ENCODE measurements at regions not wholly inside any gene's neighbourhood (a gene's known extent, or its start where the extent isn't known, plus 50 kb on each side); places are given as distances from the start of the nearest gene placed in this dataset.

- 29% methylated on average over 3 of the region's 4 CpGs for WGBS
- Histone ChIP-seq H3K4me1 (ENCODE audit: insufficient read depth, low read length) (peaks cover 4% of the 10 kb centered on the region; the same call in 1 of the 2 replicates), H3K4me3 (ENCODE audit: low read length) (no peak overlapping the region), H3K36me3 (ENCODE audit: insufficient read depth, low read length) (no peaks in the 10 kb centered on the region), H3K9ac (ENCODE audit: low read depth, low read length) (no peak overlapping the region), H3K9me3 (ENCODE audit: insufficient read depth, low read depth, low read length) (no peaks in the 10 kb centered on the region), H3K27me3 (ENCODE audit: insufficient read depth, low read length) (no peaks in the 10 kb centered on the region), H3K27ac (ENCODE audit: low read depth, low read length) (no peak overlapping the region)
Observed at GRCh38 chr18:45384137-45384961, 230.9 kb upstream of the SLC14A2 start.

- Histone ChIP-seq H3K36me3 (ENCODE audit: insufficient read depth, low read length) (no peaks in the 10 kb centered on the region), H3K9ac (ENCODE audit: low read depth, low read length) (no peak overlapping the region), H3K4me3 (ENCODE audit: low read length) (no peak overlapping the region), H3K27me3 (ENCODE audit: insufficient read depth, low read length) (no peaks in the 10 kb centered on the region), H3K9me3 (ENCODE audit: insufficient read depth, low read depth, low read length) (no peaks in the 10 kb centered on the region), H3K4me1 (ENCODE audit: insufficient read depth, low read length) (peaks cover 4% of the 10 kb centered on the region; the same call in 1 of the 2 replicates), H3K27ac (ENCODE audit: low read depth, low read length) (no peak overlapping the region)
- 92% methylated on average over 9 of the region's 9 CpGs for WGBS
Observed at GRCh38 chr18:45384962-45385315, 230.3 kb upstream of the SLC14A2 start.

GRCh38 chr18:45386041-45386655, 229.1 kb upstream of the SLC14A2 start:
- peaks cover 4% of the 10 kb centered on the region; the same call in 1 of the 2 replicates for H3K4me1 ChIP-seq (ENCODE audit: insufficient read depth, low read length)
- H3K27ac ChIP-seq (ENCODE audit: low read depth, low read length): no peak overlapping the region
- H3K9ac ChIP-seq (ENCODE audit: low read depth, low read length): no peak overlapping the region
- 58% methylated on average over 7 of the region's 7 CpGs for WGBS
- H3K27me3 ChIP-seq (ENCODE audit: insufficient read depth, low read length): no peaks in the 10 kb centered on the region
- no peaks in the 10 kb centered on the region for H3K36me3 ChIP-seq (ENCODE audit: insufficient read depth, low read length)
- no peaks in the 10 kb centered on the region for H3K9me3 ChIP-seq (ENCODE audit: insufficient read depth, low read depth, low read length)
- H3K4me3 ChIP-seq (ENCODE audit: low read length): no peak overlapping the region

- 68% methylated on average over 2 of the region's 2 CpGs for WGBS
Observed at GRCh38 chr18:45387229-45387628, 228.0 kb upstream of the SLC14A2 start.

GRCh38 chr18:45398448-45398847, 216.8 kb upstream of the SLC14A2 start:
- Histone ChIP-seq H3K9ac (ENCODE audit: low read depth, low read length) (no peak overlapping the region), H3K4me1 (ENCODE audit: insufficient read depth, low read length) (no peaks in the 10 kb centered on the region), H3K27me3 (ENCODE audit: insufficient read depth, low read length) (no peaks in the 10 kb centered on the region), H3K4me3 (ENCODE audit: low read length) (no peak overlapping the region), H3K36me3 (ENCODE audit: insufficient read depth, low read length) (no peaks in the 10 kb centered on the region), H3K9me3 (ENCODE audit: insufficient read depth, low read depth, low read length) (no peaks in the 10 kb centered on the region), H3K27ac (ENCODE audit: low read depth, low read length) (no peak overlapping the region)
- WGBS: 71% methylated on average over 3 of the region's 3 CpGs

More at GRCh38 chr18:45387229-45387628, 228.0 kb upstream of the SLC14A2 start:
- Histone ChIP-seq H3K9ac (ENCODE audit: low read depth, low read length) (no peak overlapping the region), H3K9me3 (ENCODE audit: insufficient read depth, low read depth, low read length) (no peaks in the 10 kb centered on the region), H3K27me3 (ENCODE audit: insufficient read depth, low read length) (no peaks in the 10 kb centered on the region), H3K4me1 (ENCODE audit: insufficient read depth, low read length) (peaks cover 4% of the 10 kb centered on the region; the same call in 1 of the 2 replicates), H3K4me3 (ENCODE audit: low read length) (no peak overlapping the region), H3K27ac (ENCODE audit: low read depth, low read length) (no peak overlapping the region), H3K36me3 (ENCODE audit: insufficient read depth, low read length) (no peaks in the 10 kb centered on the region)

GRCh38 chr18:45399146-45399545, 216.1 kb upstream of the SLC14A2 start:
- H3K36me3 ChIP-seq (ENCODE audit: insufficient read depth, low read length): no peaks in the 10 kb centered on the region
- no peak overlapping the region for H3K27ac ChIP-seq (ENCODE audit: low read depth, low read length)
- no peaks in the 10 kb centered on the region for H3K4me1 ChIP-seq (ENCODE audit: insufficient read depth, low read length)
- 98% methylated on average over 2 of the region's 2 CpGs for WGBS
- no peak overlapping the region for H3K4me3 ChIP-seq (ENCODE audit: low read length)
- H3K9me3 ChIP-seq (ENCODE audit: insufficient read depth, low read depth, low read length): no peaks in the 10 kb centered on the region
- no peaks in the 10 kb centered on the region for H3K27me3 ChIP-seq (ENCODE audit: insufficient read depth, low read length)
- H3K9ac ChIP-seq (ENCODE audit: low read depth, low read length): no peak overlapping the region

- H3K4me1 ChIP-seq (ENCODE audit: insufficient read depth, low read length): no peaks in the 10 kb centered on the region
- H3K27ac ChIP-seq (ENCODE audit: low read depth, low read length): no peak overlapping the region
- no peaks in the 10 kb centered on the region for H3K27me3 ChIP-seq (ENCODE audit: insufficient read depth, low read length)
- H3K4me3 ChIP-seq (ENCODE audit: low read length): no peak overlapping the region
- no peaks in the 10 kb centered on the region for H3K9me3 ChIP-seq (ENCODE audit: insufficient read depth, low read depth, low read length)
- H3K36me3 ChIP-seq (ENCODE audit: insufficient read depth, low read length): no peaks in the 10 kb centered on the region
- 83% methylated on average over 1 of the region's 1 CpG for WGBS
- no peak overlapping the region for H3K9ac ChIP-seq (ENCODE audit: low read depth, low read length)
Observed at GRCh38 chr18:45399643-45400042, 215.6 kb upstream of the SLC14A2 start.

- no peaks in the 10 kb centered on the region for H3K9me3 ChIP-seq (ENCODE audit: insufficient read depth, low read depth, low read length)
- H3K4me3 ChIP-seq (ENCODE audit: low read length): no peak overlapping the region
- H3K27ac ChIP-seq (ENCODE audit: low read depth, low read length): no peak overlapping the region
- no peaks in the 10 kb centered on the region for H3K4me1 ChIP-seq (ENCODE audit: insufficient read depth, low read length)
- WGBS: 100% methylated on average over 1 of the region's 2 CpGs
- H3K36me3 ChIP-seq (ENCODE audit: insufficient read depth, low read length): no peaks in the 10 kb centered on the region
- H3K9ac ChIP-seq (ENCODE audit: low read depth, low read length): no peak overlapping the region
- no peaks in the 10 kb centered on the region for H3K27me3 ChIP-seq (ENCODE audit: insufficient read depth, low read length)
Observed at GRCh38 chr18:45402485-45403056, 212.7 kb upstream of the SLC14A2 start.

GRCh38 chr18:45403341-45404049, 211.8 kb upstream of the SLC14A2 start:
- Histone ChIP-seq H3K36me3 (ENCODE audit: insufficient read depth, low read length) (no peaks in the 10 kb centered on the region), H3K9ac (ENCODE audit: low read depth, low read length) (no peak overlapping the region), H3K27ac (ENCODE audit: low read depth, low read length) (no peak overlapping the region), H3K4me3 (ENCODE audit: low read length) (no peak overlapping the region), H3K4me1 (ENCODE audit: insufficient read depth, low read length) (no peaks in the 10 kb centered on the region), H3K9me3 (ENCODE audit: insufficient read depth, low read depth, low read length) (no peaks in the 10 kb centered on the region), H3K27me3 (ENCODE audit: insufficient read depth, low read length) (no peaks in the 10 kb centered on the region)
- WGBS: 96% methylated on average over 2 of the region's 2 CpGs

GRCh38 chr18:45408218-45408617, 207.1 kb upstream of the SLC14A2 start:
- Histone ChIP-seq H3K9ac (ENCODE audit: low read depth, low read length) (no peak overlapping the region), H3K4me1 (ENCODE audit: insufficient read depth, low read length) (no peaks in the 10 kb centered on the region), H3K27ac (ENCODE audit: low read depth, low read length) (no peak overlapping the region), H3K4me3 (ENCODE audit: low read length) (no peak overlapping the region), H3K36me3 (ENCODE audit: insufficient read depth, low read length) (no peaks in the 10 kb centered on the region), H3K9me3 (ENCODE audit: insufficient read depth, low read depth, low read length) (no peaks in the 10 kb centered on the region), H3K27me3 (ENCODE audit: insufficient read depth, low read length) (no peaks in the 10 kb centered on the region)
- 100% methylated on average over 1 of the region's 1 CpG for WGBS

- H3K27ac ChIP-seq (ENCODE audit: low read depth, low read length): no peak overlapping the region
- no peak overlapping the region for H3K4me3 ChIP-seq (ENCODE audit: low read length)
- peaks cover 2% of the 10 kb centered on the region; the same call in 1 of the 2 replicates for H3K4me1 ChIP-seq (ENCODE audit: insufficient read depth, low read length)
- WGBS: 91% methylated on average over 7 of the region's 7 CpGs
- no peak overlapping the region for H3K9ac ChIP-seq (ENCODE audit: low read depth, low read length)
- H3K9me3 ChIP-seq (ENCODE audit: insufficient read depth, low read depth, low read length): no peaks in the 10 kb centered on the region
- H3K27me3 ChIP-seq (ENCODE audit: insufficient read depth, low read length): no peaks in the 10 kb centered on the region
- no peaks in the 10 kb centered on the region for H3K36me3 ChIP-seq (ENCODE audit: insufficient read depth, low read length)
Observed at GRCh38 chr18:45409971-45410370, 205.3 kb upstream of the SLC14A2 start.
